ENCODE measurements at regions not wholly inside any gene's neighbourhood (a gene's known extent, or its start where the extent isn't known, plus 50 kb on each side); places are given as distances from the start of the nearest gene placed in this dataset.

DNA sequence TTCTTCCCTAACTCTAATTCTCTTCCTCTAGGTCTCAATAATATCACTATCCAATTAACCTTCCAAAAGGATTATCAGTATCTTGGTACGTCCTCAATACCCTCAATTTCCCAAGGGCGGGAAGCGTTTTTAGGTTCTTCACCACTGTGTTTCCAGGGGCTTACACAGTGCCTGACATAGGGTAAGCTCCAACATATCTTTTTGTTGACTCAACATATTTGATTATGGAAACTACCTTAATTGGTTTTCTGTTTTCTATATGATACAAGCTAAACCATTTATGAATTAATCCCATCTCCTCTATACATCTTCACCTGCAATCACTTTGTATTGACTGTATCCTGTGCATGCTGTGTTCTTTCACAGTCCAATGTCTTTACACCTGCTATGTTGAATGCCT, 987.3 kb downstream of the GRID1 start:
- no peaks in the 10 kb centered on the region for H3K79me1 ChIP-seq (ENCODE audit: insufficient read depth, low read depth, low read length, poor library complexity, severe bottlenecking)
- no peak overlapping the region for H3K9ac ChIP-seq (ENCODE audit: extremely low read depth, insufficient read length, low read length)
- no peak overlapping the region for H3K23ac ChIP-seq (ENCODE audit: insufficient read length, low read depth, low read length)
- H2BK120ac ChIP-seq (ENCODE audit: low read depth, low read length, poor library complexity, severe bottlenecking) = no peak overlapping the region
- Mint-ChIP-seq H3K4me3 (no peak overlapping the region), H3K36me3 (ENCODE audit: insufficient read depth in 1 of 3, low read depth in 3 of 3) (no peaks in the 10 kb centered on the region), H3K27me3 (ENCODE audit: low read depth) (no peaks in the 10 kb centered on the region; the same call in none of the 2 replicates), H3K9me3 (no peaks in the 10 kb centered on the region; a peak in 1 of 5 replicates), H3K4me1 (no peaks in the 10 kb centered on the region), H3K27ac (no peak overlapping the region)
- H4K91ac ChIP-seq (ENCODE audit: insufficient read length, low read depth, low read length) = no peak overlapping the region
- no CpG with 5 or more reads among the region's 3 CpGs for WGBS (ENCODE audit: extremely low coverage, insufficient read length, low lambda C conversion rate)
- no peak overlapping the region for H2AK5ac ChIP-seq (ENCODE audit: insufficient read length, low read length)
- H4K20me1 ChIP-seq (ENCODE audit: control insufficient read depth, insufficient read depth, insufficient read length) = no peaks in the 10 kb centered on the region
- H3K23me2 ChIP-seq (ENCODE audit: insufficient read length, low read depth, low read length, poor library complexity, severe bottlenecking) = no peaks in the 10 kb centered on the region
- TF ChIP-seq, protein P1, sequence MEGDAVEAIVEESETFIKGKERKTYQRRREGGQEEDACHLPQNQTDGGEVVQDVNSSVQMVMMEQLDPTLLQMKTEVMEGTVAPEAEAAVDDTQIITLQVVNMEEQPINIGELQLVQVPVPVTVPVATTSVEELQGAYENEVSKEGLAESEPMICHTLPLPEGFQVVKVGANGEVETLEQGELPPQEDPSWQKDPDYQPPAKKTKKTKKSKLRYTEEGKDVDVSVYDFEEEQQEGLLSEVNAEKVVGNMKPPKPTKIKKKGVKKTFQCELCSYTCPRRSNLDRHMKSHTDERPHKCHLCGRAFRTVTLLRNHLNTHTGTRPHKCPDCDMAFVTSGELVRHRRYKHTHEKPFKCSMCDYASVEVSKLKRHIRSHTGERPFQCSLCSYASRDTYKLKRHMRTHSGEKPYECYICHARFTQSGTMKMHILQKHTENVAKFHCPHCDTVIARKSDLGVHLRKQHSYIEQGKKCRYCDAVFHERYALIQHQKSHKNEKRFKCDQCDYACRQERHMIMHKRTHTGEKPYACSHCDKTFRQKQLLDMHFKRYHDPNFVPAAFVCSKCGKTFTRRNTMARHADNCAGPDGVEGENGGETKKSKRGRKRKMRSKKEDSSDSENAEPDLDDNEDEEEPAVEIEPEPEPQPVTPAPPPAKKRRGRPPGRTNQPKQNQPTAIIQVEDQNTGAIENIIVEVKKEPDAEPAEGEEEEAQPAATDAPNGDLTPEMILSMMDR (conservative IDR thresholded peaks at IDR 0.05) = no peak
- H3T11ph ChIP-seq (ENCODE audit: low read length) = no peak overlapping the region
- no peaks in the 10 kb centered on the region for H3K27me3 ChIP-seq (ENCODE audit: insufficient read depth, low read length)
- no peak overlapping the region for H3K14ac ChIP-seq (ENCODE audit: insufficient read depth, low read length)
- no peak overlapping the region for H2AFZ ChIP-seq (ENCODE audit: low read length)
- H3K18ac ChIP-seq (ENCODE audit: insufficient read length, low read depth, low read length) = no peak overlapping the region
- H3K4me2 ChIP-seq (ENCODE audit: insufficient read depth, insufficient read length, low read length) = no peak overlapping the region
- H4K5ac ChIP-seq (ENCODE audit: insufficient read length, low read depth, low read length) = no peak overlapping the region
- no peaks in the 10 kb centered on the region for H3K79me2 ChIP-seq (ENCODE audit: insufficient read depth, low read length)
- no peaks in the 10 kb centered on the region for H3K9me3 ChIP-seq (ENCODE audit: control insufficient read depth, low read depth, low read length)
- no peak overlapping the region for H2BK20ac ChIP-seq (ENCODE audit: low read depth, low read length, poor library complexity, severe bottlenecking)
- H3K4me1 ChIP-seq (ENCODE audit: insufficient read depth, low read length) = no peaks in the 10 kb centered on the region
- H2BK5ac ChIP-seq (ENCODE audit: insufficient read length, low read length) = no peak overlapping the region
- no peak overlapping the region for H3K56ac ChIP-seq (ENCODE audit: insufficient read length, low read depth, low read length)
- H2BK12ac ChIP-seq (ENCODE audit: insufficient read length, low read depth, low read length) = no peak overlapping the region
- H2BK15ac ChIP-seq (ENCODE audit: low read depth, low read length) = no peak overlapping the region
- H4K8ac ChIP-seq (replicated peaks; ENCODE audit: insufficient read length, low read depth, low read length) = no peak overlapping the region
- DNase-seq = no peak
- no peak overlapping the region for H3K4ac ChIP-seq (ENCODE audit: low read depth, low read length)
- no peak overlapping the region for H3K27ac ChIP-seq (ENCODE audit: insufficient read length, low read depth, low read length)

All from H9 (cell line).